Activated naive CD8-positive, alpha-beta T cell treated with anti-CD3 and anti-CD28 coated beads, Interleukin-2, amount 10 ng/mL, durations not matched to agents 7 days and 5 days (primary cell): ENCODE measurements at regions not wholly inside any gene's neighbourhood (a gene's known extent, or its start where the extent isn't known, plus 50 kb on each side); places are given as distances from the start of the nearest gene placed in this dataset.
"Not testable (repeated sequence)": the region's sequence is repeated elsewhere in the genome, so short reads cannot be mapped to it uniquely, and the experiment has no call there.

Source experiments
- ATAC-seq: fragments of 150-1000 bp; cut with Tn5 transposase; one replicate; pipeline ENCODE4 v1.10.0; 2021; ENCODE audit warnings: low read depth, moderate library complexity
- POLR2A ChIA-PET: fragments of 350-600 bp; sonication (Branson Sonifier 250); formaldehyde crosslinking; loops from one replicate; lab custom pipeline; 2021; ENCODE audit warnings: antibody characterized with exemption; lab: Charles Lee
- DNase-seq: peaks from one replicate; pipeline ENCODE4 v3.0.0; 2021
- H3K27ac Mint-ChIP-seq: one replicate; pipeline ENCODE4 v1.8.0; 2022; ENCODE audit warnings: mild to moderate bottlenecking, mixed read lengths
- H3K27me3 Mint-ChIP-seq: one replicate; pipeline ENCODE4 v1.8.0; 2022; ENCODE audit warnings: mild to moderate bottlenecking, moderate library complexity, mixed read lengths
- H3K36me3 Mint-ChIP-seq: one replicate; pipeline ENCODE4 v1.8.0; 2021; ENCODE audit warnings: mild to moderate bottlenecking, mixed read lengths
- H3K4me1 Mint-ChIP-seq: one replicate; pipeline ENCODE4 v1.8.0; 2021; ENCODE audit warnings: mixed read lengths
- H3K4me3 Mint-ChIP-seq: one replicate; pipeline ENCODE4 v1.8.0; 2022; ENCODE audit warnings: mild to moderate bottlenecking, moderate library complexity, mixed read lengths
- H3K9me3 Mint-ChIP-seq: one replicate; pipeline ENCODE4 v1.8.0; 2021; ENCODE audit warnings: mixed read lengths

GRCh38 chr1:43034778-43035177, 76.1 kb upstream of the SLC2A1 start:
- Mint-ChIP-seq H3K27ac (peak overlapping the region; percentile 96), H3K9me3 (no peaks in the 10 kb centered on the region), H3K4me1 (peaks cover 11% of the 10 kb centered on the region), H3K36me3 (no peaks in the 10 kb centered on the region), H3K4me3 (peak overlapping the region; percentile 52), H3K27me3 (peaks cover 6% of the 10 kb centered on the region)
- POLR2A ChIA-PET: no interaction called here
- ATAC-seq (peak; percentile 84), DNase-seq (peak; percentile 40)

DNA sequence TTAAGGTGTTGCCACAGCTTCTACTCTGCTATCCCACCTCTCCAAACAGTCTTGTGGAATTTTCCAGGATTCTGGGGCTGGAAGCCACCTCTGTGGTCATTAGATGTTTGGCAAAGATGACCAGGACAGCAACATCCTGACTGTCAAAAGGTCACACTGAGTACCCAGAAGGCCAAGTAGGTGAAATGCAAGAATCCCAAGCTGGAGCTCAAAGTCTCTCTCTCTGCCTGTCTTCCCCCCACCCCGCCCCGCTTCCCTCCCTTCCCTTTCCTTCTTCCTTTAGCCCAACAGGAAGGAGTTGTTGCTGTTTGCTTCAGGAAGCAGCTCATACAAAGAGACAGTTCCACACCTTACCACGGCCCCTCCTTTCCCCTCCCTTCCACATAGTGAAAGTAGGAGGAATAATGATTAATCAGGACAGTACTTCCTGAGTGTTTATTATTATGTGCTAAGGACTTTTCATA, 75.6 kb upstream of the SLC2A1 start:
- ATAC-seq (no peak), DNase-seq (no peak)
- H3K36me3 Mint-ChIP-seq: no peaks in the 10 kb centered on the region
- POLR2A ChIA-PET: interaction anchor here (0.9 kb wide), 1 partner anchor 267 kb away, joined by 3 read pairs; the partner anchor contains the start of genes C1orf50 and P3H1
- peaks cover 6% of the 10 kb centered on the region for H3K27me3 Mint-ChIP-seq
- H3K27ac Mint-ChIP-seq: peak overlapping the region; percentile 96
- peaks cover 11% of the 10 kb centered on the region for H3K4me1 Mint-ChIP-seq
- H3K9me3 Mint-ChIP-seq: no peaks in the 10 kb centered on the region
- H3K4me3 Mint-ChIP-seq: peak overlapping the region; percentile 52

- Mint-ChIP-seq H3K4me3 (no peak overlapping the region), H3K4me1 (peaks cover 11% of the 10 kb centered on the region), H3K27ac (no peak overlapping the region), H3K27me3 (peaks cover 2% of the 10 kb centered on the region), H3K9me3 (no peaks in the 10 kb centered on the region), H3K36me3 (no peaks in the 10 kb centered on the region)
- POLR2A ChIA-PET: no interaction called here
- no peak for ATAC-seq
- no peak for DNase-seq
Observed at GRCh38 chr1:43031316-43032203, 72.9 kb upstream of the SLC2A1 start.

DNA sequence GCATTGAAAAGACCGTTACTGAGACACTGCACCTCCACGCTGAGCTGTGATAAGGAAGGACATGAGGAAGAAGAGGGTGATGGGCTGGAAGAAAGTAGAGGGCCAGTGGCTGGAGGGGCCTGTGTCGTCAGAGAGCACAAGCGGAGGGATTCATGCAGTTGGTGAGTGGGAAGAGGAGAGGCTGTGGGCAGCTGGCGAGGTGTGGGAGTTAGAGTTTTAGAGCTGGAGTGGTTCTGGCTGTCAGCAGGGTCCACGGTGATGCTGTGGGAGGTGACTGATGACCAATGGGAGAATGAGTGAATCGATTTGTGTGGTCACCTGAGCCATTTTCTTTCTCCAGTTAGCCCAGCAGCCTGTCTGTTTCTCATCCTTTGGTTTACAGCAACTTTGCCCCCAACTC, 66.2 kb upstream of the SLC2A1 start:
- no peak for ATAC-seq
- H3K27me3 Mint-ChIP-seq: peaks cover 5% of the 10 kb centered on the region
- POLR2A ChIA-PET: no interaction called here

DNA sequence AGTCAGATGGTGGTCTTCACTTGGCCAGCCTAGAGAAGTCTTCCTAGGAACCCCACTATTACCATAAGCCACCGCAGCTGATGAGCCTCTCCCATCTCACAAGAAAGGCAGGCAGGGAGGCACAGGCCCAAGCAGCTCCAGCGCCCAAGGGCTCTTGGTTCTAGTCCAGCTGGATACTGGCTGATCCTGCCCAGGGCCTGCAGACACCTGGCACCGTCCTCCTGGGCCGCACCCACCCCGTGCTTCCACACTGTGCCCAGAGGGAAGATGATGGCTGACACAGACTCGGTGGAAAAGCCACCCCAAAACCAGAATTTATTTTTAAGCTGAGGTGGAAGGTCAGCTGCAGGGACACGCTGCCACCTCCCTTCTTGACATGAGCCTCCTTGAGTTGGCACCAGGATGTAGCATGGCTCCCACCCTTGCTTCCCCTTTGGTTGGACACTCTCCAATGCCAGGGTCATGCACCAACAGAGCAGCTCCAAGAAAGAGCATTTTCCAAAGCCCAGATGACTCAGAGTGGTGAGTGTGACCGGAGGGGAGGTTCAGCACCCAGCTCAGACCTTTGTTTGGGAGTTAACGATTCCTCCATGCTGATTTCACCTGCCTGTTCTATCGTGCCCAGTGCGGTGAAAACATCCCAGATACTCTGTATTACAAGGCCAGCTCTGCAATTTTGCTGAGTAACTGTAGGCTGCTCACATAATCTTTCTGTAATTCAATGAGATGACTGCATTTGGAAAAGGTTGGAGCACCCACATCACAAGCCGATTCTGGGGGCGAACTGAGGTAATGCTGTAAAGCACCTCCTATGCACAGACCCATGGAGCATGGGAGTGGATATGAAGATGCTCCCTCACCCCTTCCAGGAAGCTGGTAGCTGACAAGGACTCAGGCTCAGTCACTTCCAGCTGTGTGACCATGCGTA, 63.1 kb upstream of the SLC2A1 start:
- H3K4me3 Mint-ChIP-seq: no peak overlapping the region
- ATAC-seq: no peak

More for the DNA sequence above, 66.2 kb upstream of the SLC2A1 start:
- H3K4me3 Mint-ChIP-seq: no peak overlapping the region
- no peak overlapping the region for H3K27ac Mint-ChIP-seq
- no peak for DNase-seq
- no peaks in the 10 kb centered on the region for H3K9me3 Mint-ChIP-seq
- H3K36me3 Mint-ChIP-seq: no peaks in the 10 kb centered on the region
- no peaks in the 10 kb centered on the region for H3K4me1 Mint-ChIP-seq

GRCh38 chr1:43019226-43019625, 60.6 kb upstream of the SLC2A1 start:
- no peaks in the 10 kb centered on the region for H3K4me1 Mint-ChIP-seq
- no peaks in the 10 kb centered on the region for H3K36me3 Mint-ChIP-seq
- H3K9me3 Mint-ChIP-seq: no peaks in the 10 kb centered on the region
- POLR2A ChIA-PET: no interaction called here
- peaks cover 8% of the 10 kb centered on the region for H3K27me3 Mint-ChIP-seq
- no peak for DNase-seq
- H3K4me3 Mint-ChIP-seq: no peak overlapping the region
- H3K27ac Mint-ChIP-seq: no peak overlapping the region
- no peak for ATAC-seq

More for the DNA sequence above, 63.1 kb upstream of the SLC2A1 start:
- POLR2A ChIA-PET: no interaction called here
- Mint-ChIP-seq H3K9me3 (no peaks in the 10 kb centered on the region), H3K27me3 (peaks cover 11% of the 10 kb centered on the region), H3K27ac (no peak overlapping the region), H3K36me3 (no peaks in the 10 kb centered on the region), H3K4me1 (no peaks in the 10 kb centered on the region)
- DNase-seq: no peak

- DNase-seq: no peak
- Mint-ChIP-seq H3K4me3 (no peak overlapping the region), H3K9me3 (no peaks in the 10 kb centered on the region), H3K27ac (no peak overlapping the region), H3K4me1 (no peaks in the 10 kb centered on the region), H3K36me3 (no peaks in the 10 kb centered on the region), H3K27me3 (peaks cover 13% of the 10 kb centered on the region)
- no peak for ATAC-seq
- POLR2A ChIA-PET: no interaction called here
Observed at GRCh38 chr1:43018121-43018520, 59.5 kb upstream of the SLC2A1 start.

GRCh38 chr1:43015269-43015668, 56.6 kb upstream of the SLC2A1 start:
- H3K36me3 Mint-ChIP-seq: no peaks in the 10 kb centered on the region
- H3K27ac Mint-ChIP-seq: no peak overlapping the region
- no peaks in the 10 kb centered on the region for H3K9me3 Mint-ChIP-seq
- POLR2A ChIA-PET: no interaction called here
- DNase-seq: no peak
- H3K4me3 Mint-ChIP-seq: no peak overlapping the region
- H3K27me3 Mint-ChIP-seq: peaks cover 19% of the 10 kb centered on the region
- H3K4me1 Mint-ChIP-seq: peaks cover 4% of the 10 kb centered on the region
- no peak for ATAC-seq

DNA sequence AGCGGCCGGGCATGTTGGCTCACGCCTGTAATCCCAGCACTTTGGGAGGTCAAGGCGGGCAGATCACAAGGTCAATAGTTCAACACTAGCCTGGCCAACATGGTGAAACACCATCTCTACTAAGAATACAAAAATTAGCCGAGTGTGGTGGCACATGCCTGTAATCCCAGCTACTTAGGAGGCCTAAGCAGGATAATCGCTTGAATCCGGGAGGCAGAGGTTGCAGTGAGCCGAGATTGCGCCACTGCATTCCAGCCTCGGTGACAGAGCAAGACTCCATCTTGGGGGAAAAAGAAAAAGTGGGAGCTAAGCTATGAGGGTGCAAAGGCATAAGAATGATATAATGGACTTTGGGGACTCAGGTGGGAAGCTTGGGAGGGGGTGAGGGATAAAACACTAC, 55.9 kb upstream of the SLC2A1 start:
- POLR2A ChIA-PET, DNase-seq, ATAC-seq, H3K4me1 Mint-ChIP-seq, H3K9me3 Mint-ChIP-seq, H3K27ac Mint-ChIP-seq, H3K4me3 Mint-ChIP-seq, H3K36me3 Mint-ChIP-seq: not testable (repeated sequence)
- H3K27me3 Mint-ChIP-seq: peaks cover 22% of the 10 kb centered on the region

DNA sequence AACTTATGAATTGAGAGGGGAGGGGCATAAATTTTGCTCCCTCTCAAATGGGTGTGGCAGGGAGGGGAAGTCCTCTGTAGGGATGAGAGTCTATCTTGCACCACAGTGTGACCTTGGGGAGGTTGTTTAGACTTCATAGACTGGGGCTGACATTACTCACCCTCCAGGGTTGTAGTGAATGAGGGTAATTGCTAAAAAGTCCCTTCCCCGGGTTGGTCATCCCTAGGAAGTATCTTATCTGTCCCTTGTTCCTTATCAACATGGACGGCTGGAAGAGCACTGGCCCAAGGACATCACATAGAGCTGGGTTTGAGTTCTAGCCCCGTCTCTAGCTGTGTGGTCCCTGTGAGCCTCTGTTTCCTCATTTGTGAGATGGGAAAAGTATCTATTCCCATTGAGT, 52.4 kb upstream of the SLC2A1 start:
- Mint-ChIP-seq H3K4me1 (peaks cover 4% of the 10 kb centered on the region), H3K36me3 (no peaks in the 10 kb centered on the region), H3K27me3 (peaks cover 19% of the 10 kb centered on the region), H3K9me3 (no peaks in the 10 kb centered on the region), H3K27ac (no peak overlapping the region), H3K4me3 (no peak overlapping the region)
- POLR2A ChIA-PET: no interaction called here
- ATAC-seq (no peak), DNase-seq (no peak)

DNA sequence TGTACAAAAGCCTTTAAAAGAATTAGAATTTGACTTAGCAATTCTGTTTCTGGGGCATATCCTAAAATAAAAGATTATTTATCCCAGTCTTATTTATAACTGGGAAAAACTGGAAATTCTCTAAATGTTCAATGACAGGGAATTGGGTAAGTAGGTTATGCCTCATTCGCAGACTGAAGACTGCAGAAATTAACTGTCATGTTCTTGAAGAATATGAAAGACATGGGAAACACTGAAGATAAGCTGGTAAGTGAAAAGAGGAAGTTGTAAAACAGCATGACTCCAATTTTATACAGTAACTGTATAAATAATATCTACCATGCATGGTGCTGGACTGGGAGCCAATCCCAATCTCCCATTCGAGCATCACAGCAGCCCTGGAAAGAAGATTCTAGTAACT, 50.6 kb upstream of the SLC2A1 start:
- ATAC-seq (no peak), DNase-seq (no peak)
- POLR2A ChIA-PET: no interaction called here
- H3K27me3 Mint-ChIP-seq: peaks cover 16% of the 10 kb centered on the region
- H3K4me1 Mint-ChIP-seq: peaks cover 4% of the 10 kb centered on the region
- H3K36me3 Mint-ChIP-seq: no peaks in the 10 kb centered on the region
- H3K27ac Mint-ChIP-seq: no peak overlapping the region
- no peak overlapping the region for H3K4me3 Mint-ChIP-seq
- no peaks in the 10 kb centered on the region for H3K9me3 Mint-ChIP-seq

DNA sequence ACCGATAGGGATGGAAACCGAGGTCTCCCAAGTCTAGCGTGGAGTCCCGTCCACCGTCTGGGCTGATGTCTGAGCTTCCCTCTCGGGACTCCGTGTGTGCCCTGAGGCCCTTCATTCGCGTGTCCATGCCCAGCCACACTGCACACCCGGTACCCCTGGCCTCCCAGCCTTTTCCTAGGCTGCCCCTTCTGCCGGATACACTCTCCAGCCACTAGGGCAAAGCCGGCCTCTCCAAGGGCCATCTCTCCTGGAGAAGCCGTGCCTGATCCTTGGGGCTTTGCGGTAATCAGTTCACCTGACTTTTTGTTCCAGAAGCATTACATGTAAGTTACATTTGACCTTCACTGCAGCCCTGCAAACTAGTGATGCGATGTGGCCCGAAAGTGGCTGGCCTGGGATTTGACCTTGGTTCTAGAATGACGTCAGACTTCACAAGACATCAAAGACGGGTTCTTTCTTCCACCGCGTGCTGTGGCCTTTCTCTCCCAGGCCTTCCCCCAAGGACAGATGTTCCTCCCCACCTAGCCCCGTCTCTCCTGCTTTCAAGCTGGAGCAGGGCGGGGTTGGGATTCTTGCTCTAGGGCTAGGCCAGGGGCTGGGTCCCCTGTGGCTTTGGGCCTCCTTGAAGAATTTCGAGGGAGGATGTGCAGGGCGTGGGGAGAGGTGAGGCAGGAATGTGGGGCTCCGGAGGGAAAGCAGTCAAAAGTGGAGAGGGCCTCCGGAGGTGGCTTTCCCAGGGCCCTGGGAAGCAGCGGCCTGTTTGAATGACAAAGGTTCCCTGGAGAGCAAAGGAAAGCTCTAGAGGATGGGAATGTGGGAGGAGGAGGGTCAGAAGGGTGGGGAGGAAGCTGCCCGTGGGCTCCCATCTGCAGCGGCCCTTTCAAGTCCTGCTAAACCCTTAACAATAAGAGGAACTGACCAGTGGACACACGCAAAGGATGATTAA, 49.7 kb upstream of the SLC2A1 start:
- Mint-ChIP-seq H3K9me3 (no peaks in the 10 kb centered on the region), H3K27ac (no peak overlapping the region), H3K4me3 (no peak overlapping the region), H3K36me3 (no peaks in the 10 kb centered on the region), H3K27me3 (peaks cover 14% of the 10 kb centered on the region), H3K4me1 (peaks cover 4% of the 10 kb centered on the region)
- DNase-seq (no peak), ATAC-seq (no peak)
- POLR2A ChIA-PET: no interaction called here
